ENCODE measurements at regions not wholly inside any gene's neighbourhood (a gene's known extent, or its start where the extent isn't known, plus 50 kb on each side); places are given as distances from the start of the nearest gene placed in this dataset.

GRCh38 chr16:73217654-73218053, 169.7 kb upstream of the ZFHX3 start:
- Histone ChIP-seq H3K27ac (no peak overlapping the region), H3K9me3 (ENCODE audit: control insufficient read depth, low read length) (no peaks in the 10 kb centered on the region), H3K4me3 (ENCODE audit: low read depth, low read length) (no peak overlapping the region), H3K4me2 (ENCODE audit: low read length) (no peak overlapping the region), H2AFZ (no peak overlapping the region), H3K36me3 (ENCODE audit: control insufficient read depth, insufficient read depth, low read length) (no peaks in the 10 kb centered on the region), H3K27me3 (ENCODE audit: control insufficient read depth, insufficient read depth, low read length) (no peaks in the 10 kb centered on the region), H3K4me1 (no peaks in the 10 kb centered on the region), H3K79me2 (no peaks in the 10 kb centered on the region), H3K9ac (no peak overlapping the region)
- TF ChIP-seq CTCF (IDR thresholded peaks at IDR 0.05) = no peak

- Histone ChIP-seq H3K27ac (no peak overlapping the region), H2AFZ (no peak overlapping the region), H3K4me2 (ENCODE audit: low read length) (no peak overlapping the region), H3K4me3 (ENCODE audit: low read depth, low read length) (no peak overlapping the region), H3K9ac (no peak overlapping the region), H3K36me3 (ENCODE audit: control insufficient read depth, insufficient read depth, low read length) (no peaks in the 10 kb centered on the region), H3K27me3 (ENCODE audit: control insufficient read depth, insufficient read depth, low read length) (no peaks in the 10 kb centered on the region), H3K4me1 (no peaks in the 10 kb centered on the region), H3K79me2 (no peaks in the 10 kb centered on the region), H3K9me3 (ENCODE audit: control insufficient read depth, low read length) (no peaks in the 10 kb centered on the region)
- TF ChIP-seq CTCF (IDR thresholded peaks at IDR 0.05) = no peak
These were observed 169.0 kb upstream of the ZFHX3 start for GRCh38 chr16:73216932-73217331.

- no peaks in the 10 kb centered on the region for H3K27me3 ChIP-seq (ENCODE audit: control insufficient read depth, insufficient read depth, low read length)
- H3K4me2 ChIP-seq (ENCODE audit: low read length) = no peak overlapping the region
- H3K4me1 ChIP-seq = no peaks in the 10 kb centered on the region
- no peak overlapping the region for H2AFZ ChIP-seq
- no peaks in the 10 kb centered on the region for H3K36me3 ChIP-seq (ENCODE audit: control insufficient read depth, insufficient read depth, low read length)
- H3K4me3 ChIP-seq (ENCODE audit: low read depth, low read length) = no peak overlapping the region
- H3K9ac ChIP-seq = no peak overlapping the region
- no peak for TF ChIP-seq CTCF (IDR thresholded peaks at IDR 0.05)
- H3K9me3 ChIP-seq (ENCODE audit: control insufficient read depth, low read length) = no peaks in the 10 kb centered on the region
- no peaks in the 10 kb centered on the region for H3K79me2 ChIP-seq
- H3K27ac ChIP-seq = no peak overlapping the region
These were observed 167.9 kb upstream of the ZFHX3 start for GRCh38 chr16:73215678-73216377.

GRCh38 chr16:73214825-73215677, 167.1 kb upstream of the ZFHX3 start:
- TF ChIP-seq CTCF (IDR thresholded peaks at IDR 0.05) = no peak
- Histone ChIP-seq H3K4me1 (no peaks in the 10 kb centered on the region), H3K27me3 (ENCODE audit: control insufficient read depth, insufficient read depth, low read length) (no peaks in the 10 kb centered on the region), H3K4me3 (ENCODE audit: low read depth, low read length) (no peak overlapping the region), H2AFZ (no peak overlapping the region), H3K27ac (no peak overlapping the region), H3K79me2 (no peaks in the 10 kb centered on the region), H3K9ac (no peak overlapping the region), H3K4me2 (ENCODE audit: low read length) (no peak overlapping the region), H3K9me3 (ENCODE audit: control insufficient read depth, low read length) (no peaks in the 10 kb centered on the region), H3K36me3 (ENCODE audit: control insufficient read depth, insufficient read depth, low read length) (no peaks in the 10 kb centered on the region)
